ENCODE measurements at regions not wholly inside any gene's neighbourhood (a gene's known extent, or its start where the extent isn't known, plus 50 kb on each side); places are given as distances from the start of the nearest gene placed in this dataset.

DNA sequence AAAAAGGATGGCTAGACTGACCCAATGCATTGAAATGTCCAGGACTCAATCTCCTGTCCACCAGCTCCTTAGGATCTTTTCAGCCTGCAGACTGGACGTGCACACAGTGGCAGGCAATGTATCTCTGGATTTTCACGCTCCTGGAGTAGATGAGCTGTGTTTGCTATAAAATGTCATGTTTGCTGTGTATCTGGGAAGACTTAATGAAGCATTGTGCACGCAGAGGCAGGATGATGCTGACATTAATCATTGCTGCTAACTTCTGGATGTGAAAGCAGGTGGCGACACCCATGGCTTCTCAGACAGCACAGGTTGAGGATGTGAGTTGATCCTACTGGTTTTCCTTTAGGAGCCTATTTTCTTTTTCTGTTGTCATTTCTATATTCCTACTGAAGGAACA, 133.1 kb upstream of the PCSK2 start:
- H3K27me3 Mint-ChIP-seq (ENCODE audit: insufficient read depth) = no peaks in the 10 kb centered on the region; the same call in 1 of the 2 replicates

DNA sequence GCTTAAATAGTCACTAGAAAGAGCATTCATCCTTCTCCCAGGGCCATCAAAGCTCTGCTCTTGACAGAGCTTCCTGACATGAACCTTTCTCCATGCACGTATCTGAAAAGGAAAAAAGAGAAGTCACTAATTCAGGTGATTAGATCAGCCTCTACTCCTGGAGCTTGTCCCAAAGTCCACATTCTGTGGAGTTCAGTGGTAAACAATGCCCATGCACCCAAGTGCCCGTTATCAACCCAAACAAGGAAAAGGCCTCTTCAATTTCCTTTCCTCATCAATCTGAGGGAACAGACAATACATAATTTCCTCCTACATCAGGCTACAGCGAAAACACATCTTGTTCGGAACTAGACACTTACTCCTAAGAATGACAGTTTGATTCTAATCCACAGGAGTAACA, 129.2 kb upstream of the PCSK2 start:
- TF ChIP-seq, protein P1, sequence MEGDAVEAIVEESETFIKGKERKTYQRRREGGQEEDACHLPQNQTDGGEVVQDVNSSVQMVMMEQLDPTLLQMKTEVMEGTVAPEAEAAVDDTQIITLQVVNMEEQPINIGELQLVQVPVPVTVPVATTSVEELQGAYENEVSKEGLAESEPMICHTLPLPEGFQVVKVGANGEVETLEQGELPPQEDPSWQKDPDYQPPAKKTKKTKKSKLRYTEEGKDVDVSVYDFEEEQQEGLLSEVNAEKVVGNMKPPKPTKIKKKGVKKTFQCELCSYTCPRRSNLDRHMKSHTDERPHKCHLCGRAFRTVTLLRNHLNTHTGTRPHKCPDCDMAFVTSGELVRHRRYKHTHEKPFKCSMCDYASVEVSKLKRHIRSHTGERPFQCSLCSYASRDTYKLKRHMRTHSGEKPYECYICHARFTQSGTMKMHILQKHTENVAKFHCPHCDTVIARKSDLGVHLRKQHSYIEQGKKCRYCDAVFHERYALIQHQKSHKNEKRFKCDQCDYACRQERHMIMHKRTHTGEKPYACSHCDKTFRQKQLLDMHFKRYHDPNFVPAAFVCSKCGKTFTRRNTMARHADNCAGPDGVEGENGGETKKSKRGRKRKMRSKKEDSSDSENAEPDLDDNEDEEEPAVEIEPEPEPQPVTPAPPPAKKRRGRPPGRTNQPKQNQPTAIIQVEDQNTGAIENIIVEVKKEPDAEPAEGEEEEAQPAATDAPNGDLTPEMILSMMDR (IDR thresholded peaks at IDR 0.05) = no peak
- Mint-ChIP-seq H3K27ac (no peak overlapping the region), H3K36me3 (ENCODE audit: low read depth) (0 out of 2 replicates have a peak, but pooled peaks cover 5% of the 10 kb centered on the region), H3K27me3 (ENCODE audit: insufficient read depth) (no peaks in the 10 kb centered on the region; the same call in 1 of the 2 replicates), H3K9me3 (peaks cover 46% of the 10 kb centered on the region), H3K4me3 (no peak overlapping the region), H3K4me1 (ENCODE audit: low read depth) (no peaks in the 10 kb centered on the region)
- DNase-seq = no peak

More for the DNA sequence above, 133.1 kb upstream of the PCSK2 start:
- H3K36me3 Mint-ChIP-seq (ENCODE audit: low read depth) = 0 out of 2 replicates have a peak, but pooled peaks cover 5% of the 10 kb centered on the region
- H3K9me3 Mint-ChIP-seq = peaks cover 37% of the 10 kb centered on the region
- no peaks in the 10 kb centered on the region for H3K4me1 Mint-ChIP-seq (ENCODE audit: low read depth)
- TF ChIP-seq, protein P1 (IDR thresholded peaks at IDR 0.05) = no peak
- DNase-seq = no peak
- no peak overlapping the region for H3K27ac Mint-ChIP-seq
- no peak overlapping the region for H3K4me3 Mint-ChIP-seq

DNA sequence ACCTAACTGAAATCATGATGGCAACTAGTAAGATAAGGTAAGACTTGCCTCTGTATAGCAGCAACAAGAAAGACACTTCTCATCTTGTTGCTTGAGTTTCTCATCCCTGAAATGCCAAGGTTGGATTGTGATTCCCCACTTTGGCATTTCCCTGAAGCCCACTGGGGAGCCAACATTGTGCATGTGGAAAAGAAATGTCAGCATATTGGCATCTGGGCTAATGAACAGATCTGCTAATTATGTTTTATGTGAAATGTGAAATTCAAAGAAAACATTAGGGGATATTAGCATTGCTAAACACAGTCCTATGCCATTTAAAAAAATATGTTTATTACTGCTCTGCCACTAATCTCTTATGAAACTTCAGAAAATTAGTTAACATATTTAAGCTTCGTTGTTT, 126.3 kb upstream of the PCSK2 start:
- H3K27ac Mint-ChIP-seq = no peak overlapping the region
- H3K4me1 Mint-ChIP-seq (ENCODE audit: low read depth) = no peaks in the 10 kb centered on the region
- peaks cover 63% of the 10 kb centered on the region for H3K9me3 Mint-ChIP-seq
- TF ChIP-seq, protein P1 (IDR thresholded peaks at IDR 0.05) = no peak
- DNase-seq = no peak
- no peak overlapping the region for H3K4me3 Mint-ChIP-seq
- H3K36me3 Mint-ChIP-seq (ENCODE audit: low read depth) = 0 out of 2 replicates have a peak, but pooled peaks cover 5% of the 10 kb centered on the region
- H3K27me3 Mint-ChIP-seq (ENCODE audit: insufficient read depth) = no peaks in the 10 kb centered on the region; the same call in none of the 2 replicates

DNA sequence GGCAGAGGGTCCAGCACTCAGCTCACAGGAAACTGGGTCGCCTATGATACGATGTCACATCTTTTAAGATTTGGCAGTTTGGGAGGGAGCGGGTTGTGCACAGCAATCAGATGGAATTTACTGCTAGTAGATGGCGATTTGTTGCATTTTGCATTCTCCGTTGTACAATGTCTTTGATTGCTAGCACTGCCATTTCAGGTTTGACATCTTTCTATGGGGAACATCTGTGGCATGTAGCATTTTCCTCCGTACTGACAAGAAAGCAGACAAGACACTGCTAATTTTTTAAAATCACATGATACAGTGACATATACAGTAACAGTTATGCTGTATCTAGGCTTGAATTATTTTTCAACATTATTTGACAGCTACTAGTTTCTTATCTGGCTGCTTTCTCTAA, 119.7 kb upstream of the PCSK2 start:
- Mint-ChIP-seq H3K27ac (no peak overlapping the region), H3K9me3 (peaks cover 54% of the 10 kb centered on the region), H3K27me3 (ENCODE audit: insufficient read depth) (no peaks in the 10 kb centered on the region; the same call in none of the 2 replicates), H3K4me1 (ENCODE audit: low read depth) (no peaks in the 10 kb centered on the region), H3K36me3 (ENCODE audit: low read depth) (no peaks in the 10 kb centered on the region), H3K4me3 (no peak overlapping the region)
- no peak for DNase-seq
- TF ChIP-seq, protein P1 (IDR thresholded peaks at IDR 0.05) = no peak

DNA sequence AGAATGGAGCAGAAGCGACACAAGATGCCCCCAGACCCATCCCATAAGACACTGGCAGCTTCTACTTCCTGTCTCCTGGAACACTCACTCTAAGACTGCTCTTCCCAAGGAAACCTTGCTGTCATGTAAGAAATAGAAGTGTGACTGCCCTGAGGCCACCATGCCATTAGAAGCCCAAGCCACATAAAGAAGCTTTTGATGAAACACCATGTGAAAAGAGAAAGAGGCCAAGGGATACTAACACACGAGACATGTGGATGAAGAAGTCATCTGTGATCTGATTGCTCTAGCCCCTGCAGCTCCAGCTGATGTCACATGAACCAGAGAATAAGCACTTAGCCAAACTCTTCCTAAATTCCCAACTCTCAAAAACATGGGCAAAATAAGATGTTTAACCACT, 117.9 kb upstream of the PCSK2 start:
- H3K4me3 Mint-ChIP-seq = no peak overlapping the region
- H3K27me3 Mint-ChIP-seq (ENCODE audit: insufficient read depth) = no peaks in the 10 kb centered on the region; the same call in none of the 2 replicates
- DNase-seq = no peak
- H3K9me3 Mint-ChIP-seq = peaks cover 53% of the 10 kb centered on the region
- H3K4me1 Mint-ChIP-seq (ENCODE audit: low read depth) = no peaks in the 10 kb centered on the region
- H3K36me3 Mint-ChIP-seq (ENCODE audit: low read depth) = no peaks in the 10 kb centered on the region
- TF ChIP-seq, protein P1 (IDR thresholded peaks at IDR 0.05) = no peak
- H3K27ac Mint-ChIP-seq = no peak overlapping the region

DNA sequence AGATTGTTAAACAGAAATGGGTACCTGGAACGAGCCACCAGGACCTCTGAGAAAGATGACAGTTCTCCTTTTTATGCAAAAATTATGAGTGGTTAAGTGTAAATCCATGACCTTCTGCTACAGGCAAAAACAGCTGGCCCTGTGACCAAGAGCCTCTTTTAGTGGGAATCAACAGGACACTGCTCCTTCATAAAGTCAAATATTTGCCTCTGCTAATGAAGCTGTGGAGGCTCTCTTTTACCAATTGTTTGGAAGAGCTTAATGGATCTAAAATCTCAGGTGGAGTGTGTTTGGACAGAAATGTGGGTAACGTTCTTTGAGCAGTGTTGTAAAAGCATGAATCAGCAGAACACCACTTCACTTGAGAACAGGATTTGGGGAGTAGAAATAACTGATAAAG, 117.5 kb upstream of the PCSK2 start:
- Mint-ChIP-seq H3K27me3 (ENCODE audit: insufficient read depth) (no peaks in the 10 kb centered on the region; the same call in 1 of the 2 replicates), H3K4me3 (no peak overlapping the region), H3K4me1 (ENCODE audit: low read depth) (no peaks in the 10 kb centered on the region), H3K27ac (no peak overlapping the region), H3K36me3 (ENCODE audit: low read depth) (no peaks in the 10 kb centered on the region), H3K9me3 (peaks cover 49% of the 10 kb centered on the region)
- no peak for DNase-seq
- TF ChIP-seq, protein P1 (IDR thresholded peaks at IDR 0.05) = no peak

All from HFFc6 (cell line).